Endothelial cell of umbilical vein (primary cell): ENCODE measurements at regions not wholly inside any gene's neighbourhood (a gene's known extent, or its start where the extent isn't known, plus 50 kb on each side); places are given as distances from the start of the nearest gene placed in this dataset.

Source experiments
- BruUV-seq: library from RNA; stranded (reverse); fragments of 400-500 nt; replicated peaks from 2 replicates; lab custom pipeline; 2021; lab: Mats Ljungman, UMichigan
- CTCF ChIA-PET: fragments of 300-600, 350-600 bp; sonication (Branson Sonifier 250); formaldehyde crosslinking; loops from one replicate; lab custom pipeline; 2021; ENCODE audit warnings: antibody characterized with exemption, inconsistent platforms; lab: Charles Lee
- POLR2A ChIA-PET: fragments of 300-600, 350-600 bp; sonication (Branson Sonifier 250); formaldehyde crosslinking; loops from one replicate; lab custom pipeline; 2021; ENCODE audit warnings: antibody characterized with exemption, inconsistent platforms; lab: Charles Lee
- DNase-seq: peaks from one replicate; pipeline ENCODE4 v3.0.0-alpha.2; 2011; ENCODE audit warnings: low read depth, low spot score
- FAIRE-seq: peaks from 2 replicates; lab custom pipeline; 2011; peaks lifted over from hg19 to GRCh38; lab: Jason Lieb, UNC
- H2AFZ ChIP-seq: 2 replicates; pipeline ENCODE4 v1.6.0; 2012; ENCODE audit warnings: low read depth, low read length, control low read depth, inconsistent platforms
- H3K27ac ChIP-seq: 2 replicates; pipeline ENCODE4 v1.5.1; 2011; ENCODE audit warnings: low read depth, mild to moderate bottlenecking, control low read depth, low read length, moderate library complexity; ENCODE audit not compliant: insufficient read depth
- H3K27me3 ChIP-seq, 2 experiments: 2 replicates each; pipeline versions ENCODE4 v1.6.0 to v1.6.1; 2011; ENCODE audit warnings: low read length in 2 of 2, mixed read lengths in 1 of 2; ENCODE audit not compliant: control insufficient read depth in 2 of 2, insufficient read depth in 2 of 2
- H3K36me3 ChIP-seq, 2 experiments: 2 replicates in 1 of 2; 3 replicates in 1 of 2; pipeline ENCODE4 v1.5.1; 2011; ENCODE audit warnings: low read length in 2 of 2, mild to moderate bottlenecking in 1 of 2, moderate library complexity in 1 of 2; ENCODE audit not compliant: control insufficient read depth in 2 of 2, insufficient read depth in 2 of 2; ENCODE audit errors: extremely low read depth in 1 of 2
- H3K4me1 ChIP-seq: 3 replicates; pipeline ENCODE4 v1.5.1; 2011; ENCODE audit warnings: mild to moderate bottlenecking, low read length; ENCODE audit not compliant: control insufficient read depth, insufficient read depth; ENCODE audit errors: extremely low read depth
- H3K4me2 ChIP-seq: 2 replicates; pipeline ENCODE4 v1.6.1; 2011; ENCODE audit warnings: low read length, control low read depth, mixed read lengths; ENCODE audit not compliant: insufficient read depth
- H3K4me3 ChIP-seq, 3 experiments: fragments of 200-600 bp in 1 of 3; sonication (generic), shearing (Covaris generic) in 1 of 3; replicated peaks in 1 of 3; 2 replicates each; pipeline ENCODE4 v1.5.1; 2011 to 2016; ENCODE audit warnings: control low read depth in 3 of 3, low read length in 3 of 3, mild to moderate bottlenecking in 2 of 3, inconsistent platforms in 1 of 3, low read depth in 1 of 3, moderate library complexity in 1 of 3; ENCODE audit not compliant: insufficient read depth in 1 of 3
- H3K79me2 ChIP-seq: 2 replicates; pipeline ENCODE4 v1.6.0; 2012; ENCODE audit warnings: low read length, inconsistent platforms; ENCODE audit not compliant: control insufficient read depth, insufficient read depth
- H3K9ac ChIP-seq: replicated peaks from 2 replicates; pipeline ENCODE3; 2011; ENCODE audit warnings: low read length, control low read depth; ENCODE audit not compliant: insufficient read depth; ENCODE audit errors: extremely low read depth
- H3K9me1 ChIP-seq: replicated peaks from 3 replicates; pipeline ENCODE4 v1.6.0; 2011; ENCODE audit warnings: mild to moderate bottlenecking, low read length; ENCODE audit not compliant: control insufficient read depth, insufficient read depth; ENCODE audit errors: extremely low read depth
- H3K9me3 ChIP-seq: replicated peaks from 2 replicates; pipeline ENCODE4 v1.5.1; 2012; ENCODE audit warnings: low read length, inconsistent platforms; ENCODE audit not compliant: control insufficient read depth, insufficient read depth
- H4K20me1 ChIP-seq: replicated peaks from 2 replicates; pipeline ENCODE3; 2011; ENCODE audit warnings: mild to moderate bottlenecking, low read length; ENCODE audit not compliant: control insufficient read depth, insufficient read depth; ENCODE audit errors: extremely low read depth
- EZH2 ChIP-seq: IDR thresholded peaks from 2 replicates; pipeline ENCODE4 v1.6.1; 2012; ENCODE audit warnings: borderline replicate concordance, low read depth, mild to moderate bottlenecking, moderate library complexity, low read length, inconsistent platforms; ENCODE audit not compliant: severe bottlenecking
- FOS ChIP-seq: IDR thresholded peaks from 2 replicates; pipeline ENCODE4 v1.6.1; 2011; ENCODE audit warnings: mild to moderate bottlenecking, low read length, moderate library complexity, borderline replicate concordance; ENCODE audit not compliant: insufficient read depth
- JUN ChIP-seq: IDR thresholded peaks from 2 replicates; pipeline ENCODE4 v1.6.1; 2011; ENCODE audit warnings: borderline replicate concordance, low read depth; ENCODE audit not compliant: insufficient read length, insufficient read depth
- MYC ChIP-seq: IDR thresholded peaks from one replicate; pipeline ENCODE4 v1.6.1; 2011; ENCODE audit warnings: mild to moderate bottlenecking, low read depth, low read length
- POLR2A ChIP-seq: IDR thresholded peaks from 2 replicates; pipeline ENCODE4 v1.6.1; 2012; ENCODE audit warnings: low read depth, mild to moderate bottlenecking, control low read depth, low read length
- POLR2AphosphoS5 ChIP-seq: IDR thresholded peaks from 2 replicates; pipeline ENCODE4 v1.6.1; 2012; ENCODE audit warnings: low read depth, mild to moderate bottlenecking, control low read depth, low read length, moderate library complexity; ENCODE audit not compliant: insufficient read depth
- dilution Hi-C: fragments of 300-500 bp; cut with MboI; formaldehyde crosslinking; loops from one replicate; pipeline ENCODE4 v1.15.0; 2019; ENCODE audit warnings: low sequenced_read_pairs; ENCODE audit not compliant: extremely low pct_ligation_motif_present
- intact Hi-C: fragments of 100-400 bp; cut with micrococcal nuclease; formaldehyde crosslinking; loops from one replicate; pipeline ENCODE4 v1.10.0; 2022

DNA sequence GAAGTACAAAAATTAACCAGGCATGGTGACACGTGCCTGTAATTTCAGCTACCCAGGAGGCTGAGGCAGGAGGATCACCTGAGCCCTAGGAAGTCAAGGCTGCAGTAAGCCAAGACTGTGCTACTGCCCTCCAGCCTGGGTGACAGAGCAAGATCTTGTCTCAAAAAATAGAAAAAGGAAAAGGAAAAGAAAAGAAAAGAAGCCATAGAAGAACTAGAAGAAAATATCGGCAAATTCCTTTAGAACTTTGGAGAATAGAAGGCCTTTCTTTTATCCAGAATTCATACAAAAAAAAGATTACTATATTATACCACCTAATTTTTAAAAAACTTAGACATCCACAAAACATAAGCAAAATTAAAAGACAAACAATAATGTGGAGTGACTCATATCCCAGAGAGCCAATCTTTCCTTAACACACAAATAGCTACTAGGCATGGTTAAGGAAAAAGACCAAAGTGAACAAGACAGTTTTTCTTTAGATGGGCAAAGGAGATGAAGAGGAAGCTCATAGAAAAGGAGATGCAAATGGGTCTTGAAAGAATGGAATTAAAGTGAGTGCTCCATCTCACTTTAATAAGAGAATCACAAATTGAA lies 251.1 kb upstream of the IRF2BP2 start:
- CTCF ChIA-PET, result interaction anchor here (1.0 to 2.9 kb wide), 2 partner anchors 16 to 223 kb away, joined by 3 to 9 read pairs; no protein-coding TSS in a partner anchor

DNA sequence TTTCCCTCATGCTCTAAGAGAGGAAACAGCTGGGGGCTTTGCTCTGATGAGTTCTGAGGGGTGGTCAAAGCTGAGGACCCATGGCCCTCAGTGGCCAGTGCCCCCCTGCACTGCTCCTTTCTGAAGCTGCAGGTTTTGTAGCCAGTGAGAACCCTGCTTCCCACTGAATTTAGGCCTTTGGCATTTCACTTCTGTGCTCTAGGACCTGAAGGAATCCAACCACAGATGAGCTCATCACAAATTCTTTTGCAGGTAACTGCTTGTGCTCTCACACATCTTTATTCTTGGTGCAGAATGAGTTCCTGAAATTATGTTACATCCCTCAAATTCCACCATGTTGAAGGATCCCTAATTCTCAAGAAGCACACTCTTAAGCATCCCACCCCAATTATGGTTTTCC lies 248.7 kb upstream of the IRF2BP2 start:
- DNase-seq (no peak), FAIRE-seq (peak; percentile 21)
- Histone ChIP-seq H3K4me1 (peaks cover 28% of the 10 kb centered on the region), H3K9me3 (no peaks in the 10 kb centered on the region), H3K36me3 (no peaks in the 10 kb centered on the region), H3K4me2 (no peak overlapping the region), H3K27ac (no peak overlapping the region), H3K27me3 (no peaks in the 10 kb centered on the region), H3K9ac (no peak overlapping the region), H3K79me2 (no peaks in the 10 kb centered on the region), H3K4me3 (no peak overlapping the region), H4K20me1 (no peaks in the 10 kb centered on the region), H2AFZ (no peak overlapping the region), H3K9me1 (no peaks in the 10 kb centered on the region)
- intact Hi-C loops (no loop called here), dilution Hi-C loops (no loop called here)
- POLR2A ChIA-PET, result no interaction called here
- no TSS peak for BruUV-seq
- CTCF ChIA-PET, result interaction anchor here (1.8 to 2.3 kb wide), 2 partner anchors 13 to 225 kb away, joined by 6 to 8 read pairs; no protein-coding TSS in a partner anchor
- TF ChIP-seq MYC (no peak), POLR2AphosphoS5 (no peak), POLR2A (no peak)

More for the DNA sequence above, 251.1 kb upstream of the IRF2BP2 start:
- DNase-seq (peak; percentile 33), FAIRE-seq (peak; percentile 81)
- TF ChIP-seq JUN, result peak; percentile 12
- no peak for TF ChIP-seq EZH2
- TF ChIP-seq FOS, result peak; percentile 54
- TF ChIP-seq POLR2AphosphoS5, result no peak
- Histone ChIP-seq H3K27me3 (no peaks in the 10 kb centered on the region), H2AFZ (no peak overlapping the region), H3K36me3 (no peaks in the 10 kb centered on the region), H3K9me3 (no peaks in the 10 kb centered on the region), H3K9ac (no peak overlapping the region), H3K27ac (no peak overlapping the region), H3K4me3 (no peak overlapping the region), H3K79me2 (no peaks in the 10 kb centered on the region), H3K9me1 (no peaks in the 10 kb centered on the region), H3K4me2 (no peak overlapping the region), H3K4me1 (peaks cover 32% of the 10 kb centered on the region), H4K20me1 (no peaks in the 10 kb centered on the region)
- POLR2A ChIA-PET, result no interaction called here
- dilution Hi-C loops (no loop called here), intact Hi-C loops (loop anchor here (5.0 kb wide), 1 partner anchor 89 kb away; no protein-coding TSS in a partner anchor)
- no TSS peak for BruUV-seq
